ENCODE measurements at regions not wholly inside any gene's neighbourhood (a gene's known extent, or its start where the extent isn't known, plus 50 kb on each side); places are given as distances from the start of the nearest gene placed in this dataset.

GRCh38 chr20:42003380-42003779 lies 385.2 kb upstream of the CHD6 start:
- TF ChIP-seq CTCF (IDR thresholded peaks at IDR 0.05), result no peak
- TF ChIP-seq POLR2A (IDR thresholded peaks at IDR 0.05), result no peak

Measured in Peyer's patch (tissue), 4 donors.